ENCODE measurements at regions not wholly inside any gene's neighbourhood (a gene's known extent, or its start where the extent isn't known, plus 50 kb on each side); places are given as distances from the start of the nearest gene placed in this dataset.
"Not testable (repeated sequence)": the region's sequence is repeated elsewhere in the genome, so short reads cannot be mapped to it uniquely, and the experiment has no call there.

GRCh38 chr4:100014616-100015015, 64.5 kb upstream of the H2AZ1 start:
- Mint-ChIP-seq H3K9me3 (no peaks in the 10 kb centered on the region), H3K27me3 (ENCODE audit: low read depth in 2 of 2) (peaks cover 4 to 20% of the 10 kb centered on the region in 2 donors), H3K27ac (no peak overlapping the region), H3K4me1 (no peaks in the 10 kb centered on the region), H3K36me3 (no peaks in the 10 kb centered on the region), H3K4me3 (no peak overlapping the region)
- ATAC-seq (no peak), DNase-seq (no peak)
- Histone ChIP-seq H3K4me1 (ENCODE audit: control insufficient read depth, insufficient read depth, low read length) (no peaks in the 10 kb centered on the region), H3K4me3 (ENCODE audit: low read length) (no peak overlapping the region), H3K36me3 (ENCODE audit: control insufficient read depth, insufficient read depth, low read length) (no peaks in the 10 kb centered on the region), H3K9me3 (ENCODE audit: control insufficient read depth, insufficient read depth, low read length) (no peaks in the 10 kb centered on the region), H3K27me3 (ENCODE audit: control insufficient read depth, insufficient read depth, low read length) (no peaks in the 10 kb centered on the region), H3K27ac (ENCODE audit: low read length) (no peak overlapping the region)
- no CpG with 5 or more reads among the region's 3 CpGs for WGBS (ENCODE audit: insufficient coverage)
- no peak for TF ChIP-seq CTCF (IDR thresholded peaks at IDR 0.05)
- intact Hi-C loops (cut with micrococcal nuclease), result no loop called here

GRCh38 chr4:100009490-100009889, 59.4 kb upstream of the H2AZ1 start:
- Histone ChIP-seq H3K27ac (ENCODE audit: low read length) (no peak overlapping the region), H3K9me3 (ENCODE audit: control insufficient read depth, insufficient read depth, low read length) (no peaks in the 10 kb centered on the region), H3K27me3 (ENCODE audit: control insufficient read depth, insufficient read depth, low read length) (no peaks in the 10 kb centered on the region), H3K4me1 (ENCODE audit: control insufficient read depth, insufficient read depth, low read length) (no peaks in the 10 kb centered on the region), H3K4me3 (ENCODE audit: low read length) (no peak overlapping the region), H3K36me3 (ENCODE audit: control insufficient read depth, insufficient read depth, low read length) (no peaks in the 10 kb centered on the region)
- WGBS (ENCODE audit: insufficient coverage), result 100% methylated on average over 1 of the region's 1 CpG
- Mint-ChIP-seq H3K4me3 (no peak overlapping the region), H3K4me1 (no peaks in the 10 kb centered on the region), H3K27ac (no peak overlapping the region), H3K27me3 (ENCODE audit: low read depth in 2 of 2) (peaks cover 3 to 8% of the 10 kb centered on the region in 2 donors), H3K36me3 (no peaks in the 10 kb centered on the region), H3K9me3 (no peaks in the 10 kb centered on the region)
- intact Hi-C loops (cut with micrococcal nuclease), result no loop called here
- DNase-seq, result no peak
- no peak for ATAC-seq
- TF ChIP-seq CTCF (IDR thresholded peaks at IDR 0.05), result no peak

GRCh38 chr4:100008048-100008447, 58.0 kb upstream of the H2AZ1 start:
- Mint-ChIP-seq H3K4me1 (no peaks in the 10 kb centered on the region), H3K9me3 (no peaks in the 10 kb centered on the region)

GRCh38 chr4:100006161-100006560, 56.1 kb upstream of the H2AZ1 start:
- H3K9me3 ChIP-seq (ENCODE audit: control insufficient read depth, insufficient read depth, low read length); H3K36me3 Mint-ChIP-seq; H3K9me3 Mint-ChIP-seq; H3K27me3 ChIP-seq (ENCODE audit: control insufficient read depth, insufficient read depth, low read length); H3K4me3 Mint-ChIP-seq; H3K4me1 ChIP-seq (ENCODE audit: control insufficient read depth, insufficient read depth, low read length); H3K36me3 ChIP-seq (ENCODE audit: control insufficient read depth, insufficient read depth, low read length); ATAC-seq; intact Hi-C loops (cut with micrococcal nuclease); H3K27ac ChIP-seq (ENCODE audit: low read length); DNase-seq; H3K27me3 Mint-ChIP-seq (ENCODE audit: low read depth in 2 of 2); H3K4me3 ChIP-seq (ENCODE audit: low read length); H3K27ac Mint-ChIP-seq; H3K4me1 Mint-ChIP-seq: not testable (repeated sequence)
- no CpG with 5 or more reads among the region's 23 CpGs for WGBS (ENCODE audit: insufficient coverage)

More at GRCh38 chr4:100008048-100008447, 58.0 kb upstream of the H2AZ1 start:
- Histone ChIP-seq H3K9me3 (ENCODE audit: control insufficient read depth, insufficient read depth, low read length) (no peaks in the 10 kb centered on the region), H3K27ac (ENCODE audit: low read length) (no peak overlapping the region), H3K4me1 (ENCODE audit: control insufficient read depth, insufficient read depth, low read length) (no peaks in the 10 kb centered on the region), H3K27me3 (ENCODE audit: control insufficient read depth, insufficient read depth, low read length) (no peaks in the 10 kb centered on the region), H3K36me3 (ENCODE audit: control insufficient read depth, insufficient read depth, low read length) (no peaks in the 10 kb centered on the region), H3K4me3 (ENCODE audit: low read length) (no peak overlapping the region)
- H3K36me3 Mint-ChIP-seq, result no peaks in the 10 kb centered on the region
- no peak overlapping the region for H3K4me3 Mint-ChIP-seq
- intact Hi-C loops (cut with micrococcal nuclease), result no loop called here
- WGBS (ENCODE audit: insufficient coverage), result no CpG with 5 or more reads among the region's 1 CpG
- TF ChIP-seq CTCF (IDR thresholded peaks at IDR 0.05), result no peak
- peaks cover 3 to 8% of the 10 kb centered on the region in 2 donors for H3K27me3 Mint-ChIP-seq (ENCODE audit: low read depth in 2 of 2)
- no peak overlapping the region for H3K27ac Mint-ChIP-seq
- ATAC-seq (no peak), DNase-seq (no peak)
